ENCODE measurements at regions not wholly inside any gene's neighbourhood (a gene's known extent, or its start where the extent isn't known, plus 50 kb on each side); places are given as distances from the start of the nearest gene placed in this dataset.

GRCh38 chr10:113486531-113486930 lies 66.3 kb upstream of the HABP2 start:
- TF ChIP-seq CTCF (conservative IDR thresholded peaks at IDR 0.05) (no peak), EZH2 (IDR thresholded peaks at IDR 0.05; ENCODE audit: low read depth) (no peak)

All from PC-9 (cell line).